GM23338 (cell line): ENCODE measurements at regions not wholly inside any gene's neighbourhood (a gene's known extent, or its start where the extent isn't known, plus 50 kb on each side); places are given as distances from the start of the nearest gene placed in this dataset.
"Not testable (repeated sequence)": the region's sequence is repeated elsewhere in the genome, so short reads cannot be mapped to it uniquely, and the experiment has no call there.

Source experiments
- ATAC-seq: fragments of 200-7000 bp; cut with Tn5 transposase; 3 replicates; pipeline ENCODE4 v1.9.1; 2020
- DNase-seq: peaks from one replicate; pipeline ENCODE4 v3.0.0-alpha.2; 2015; ENCODE audit warnings: low spot score
- H2AFZ ChIP-seq: fragments of 200-600 bp; sonication (generic); 2 replicates; pipeline ENCODE4 v1.8.0; 2016; ENCODE audit warnings: antibody characterized with exemption, mild to moderate bottlenecking, moderate library complexity
- H3F3A ChIP-seq: fragments of 200-600 bp; sonication (generic); replicated peaks from 2 replicates; pipeline ENCODE4 v1.8.0; 2017; ENCODE audit warnings: antibody characterized with exemption, mixed run types, low read depth
- H3K27ac ChIP-seq: fragments of 200-600 bp; sonication (generic); 2 replicates; pipeline ENCODE4 v1.6.1; 2016; ENCODE audit warnings: low read depth
- H3K27me3 ChIP-seq: fragments of 200-600 bp; sonication (generic); 2 replicates; pipeline ENCODE4 v1.8.0; 2016; ENCODE audit warnings: mild to moderate bottlenecking, mixed run types, moderate library complexity; ENCODE audit not compliant: insufficient read depth
- H3K36me3 ChIP-seq: fragments of 200-600 bp; sonication (generic); 2 replicates; pipeline ENCODE4 v1.8.0; 2016; ENCODE audit warnings: mild to moderate bottlenecking; ENCODE audit not compliant: insufficient read depth
- H3K4me1 ChIP-seq: fragments of 200-600 bp; sonication (generic); 2 replicates; pipeline ENCODE4 v1.8.0; 2016; ENCODE audit warnings: mild to moderate bottlenecking, moderate library complexity; ENCODE audit not compliant: insufficient read depth
- H3K4me2 ChIP-seq: fragments of 200-600 bp; sonication (generic); 2 replicates; pipeline ENCODE4 v1.7.1; 2017; ENCODE audit warnings: mixed run types
- H3K4me3 ChIP-seq: fragments of 200-600 bp; sonication (generic); 2 replicates; pipeline ENCODE4 v1.6.1; 2016; ENCODE audit warnings: mixed run types
- H3K79me2 ChIP-seq: fragments of 200-600 bp; sonication (generic); replicated peaks from 2 replicates; pipeline ENCODE4 v1.8.0; 2017; ENCODE audit warnings: mild to moderate bottlenecking; ENCODE audit not compliant: insufficient read depth
- H3K9me2 ChIP-seq: fragments of 200-600 bp; sonication (generic); 2 replicates; pipeline ENCODE4 v1.8.0; 2017; ENCODE audit not compliant: insufficient read depth
- H4K20me1 ChIP-seq: fragments of 200-600 bp; sonication (generic); replicated peaks from 2 replicates; pipeline ENCODE4 v1.8.0; 2017; ENCODE audit warnings: mild to moderate bottlenecking; ENCODE audit not compliant: insufficient read depth
- H3K27ac Mint-ChIP-seq: 2 replicates; pipeline ENCODE4 v1.8.0; 2020; ENCODE audit warnings: inconsistent platforms, mild to moderate bottlenecking, moderate library complexity, mixed read lengths
- H3K27me3 Mint-ChIP-seq: 3 replicates; pipeline ENCODE4 v1.8.0; 2022; ENCODE audit warnings: low read depth, mild to moderate bottlenecking, moderate library complexity, mixed read lengths, inconsistent platforms; ENCODE audit not compliant: insufficient read depth, poor library complexity
- H3K36me3 Mint-ChIP-seq: 3 replicates; pipeline ENCODE4 v1.8.0; 2021; ENCODE audit warnings: low read depth, mild to moderate bottlenecking, inconsistent platforms, moderate library complexity, mixed read lengths
- H3K4me1 Mint-ChIP-seq: 3 replicates; pipeline ENCODE4 v1.8.0; 2020; ENCODE audit warnings: mild to moderate bottlenecking, inconsistent platforms, mixed read lengths
- H3K4me3 Mint-ChIP-seq: 3 replicates; pipeline ENCODE4 v1.8.0; 2021; ENCODE audit warnings: moderate library complexity, mild to moderate bottlenecking, inconsistent platforms, mixed read lengths
- H3K9me3 Mint-ChIP-seq: 3 replicates; pipeline ENCODE4 v1.8.0; 2020; ENCODE audit warnings: moderate library complexity, mild to moderate bottlenecking, inconsistent platforms, mixed read lengths
- ETS1 ChIP-seq: IDR thresholded peaks from 2 replicates; pipeline ENCODE4 v1.6.1; 2016; ENCODE audit warnings: antibody characterized with exemption
- NANOG ChIP-seq: IDR thresholded peaks from 2 replicates; pipeline ENCODE4 v1.6.1; 2016; ENCODE audit warnings: antibody characterized with exemption, borderline replicate concordance
- POLR2AphosphoS5 ChIP-seq: IDR thresholded peaks from 2 replicates; pipeline ENCODE4 v1.6.1; 2016; ENCODE audit warnings: antibody characterized with exemption, low read depth
- TF ChIP-seq, protein P1 (sequence below): fragments of 250-450 bp; sonication (Bioruptor Pico); IDR thresholded peaks from 2 replicates; pipeline ENCODE4 v1.5.0; 2020; ENCODE audit warnings: mild to moderate bottlenecking, moderate library complexity
- TF ChIP-seq, protein P2 (sequence below), 2 experiments: fragments of 200-600 bp in 1 of 2; sonication (generic) in 1 of 2; conservative IDR thresholded peaks; 2 replicates each; pipeline versions ENCODE4 v1.5.1 to v1.6.1; 2016 to 2017; ENCODE audit warnings: antibody characterized with exemption in 2 of 2, low read depth in 2 of 2, mild to moderate bottlenecking in 2 of 2, moderate library complexity in 1 of 2

- TF ChIP-seq, protein P1, sequence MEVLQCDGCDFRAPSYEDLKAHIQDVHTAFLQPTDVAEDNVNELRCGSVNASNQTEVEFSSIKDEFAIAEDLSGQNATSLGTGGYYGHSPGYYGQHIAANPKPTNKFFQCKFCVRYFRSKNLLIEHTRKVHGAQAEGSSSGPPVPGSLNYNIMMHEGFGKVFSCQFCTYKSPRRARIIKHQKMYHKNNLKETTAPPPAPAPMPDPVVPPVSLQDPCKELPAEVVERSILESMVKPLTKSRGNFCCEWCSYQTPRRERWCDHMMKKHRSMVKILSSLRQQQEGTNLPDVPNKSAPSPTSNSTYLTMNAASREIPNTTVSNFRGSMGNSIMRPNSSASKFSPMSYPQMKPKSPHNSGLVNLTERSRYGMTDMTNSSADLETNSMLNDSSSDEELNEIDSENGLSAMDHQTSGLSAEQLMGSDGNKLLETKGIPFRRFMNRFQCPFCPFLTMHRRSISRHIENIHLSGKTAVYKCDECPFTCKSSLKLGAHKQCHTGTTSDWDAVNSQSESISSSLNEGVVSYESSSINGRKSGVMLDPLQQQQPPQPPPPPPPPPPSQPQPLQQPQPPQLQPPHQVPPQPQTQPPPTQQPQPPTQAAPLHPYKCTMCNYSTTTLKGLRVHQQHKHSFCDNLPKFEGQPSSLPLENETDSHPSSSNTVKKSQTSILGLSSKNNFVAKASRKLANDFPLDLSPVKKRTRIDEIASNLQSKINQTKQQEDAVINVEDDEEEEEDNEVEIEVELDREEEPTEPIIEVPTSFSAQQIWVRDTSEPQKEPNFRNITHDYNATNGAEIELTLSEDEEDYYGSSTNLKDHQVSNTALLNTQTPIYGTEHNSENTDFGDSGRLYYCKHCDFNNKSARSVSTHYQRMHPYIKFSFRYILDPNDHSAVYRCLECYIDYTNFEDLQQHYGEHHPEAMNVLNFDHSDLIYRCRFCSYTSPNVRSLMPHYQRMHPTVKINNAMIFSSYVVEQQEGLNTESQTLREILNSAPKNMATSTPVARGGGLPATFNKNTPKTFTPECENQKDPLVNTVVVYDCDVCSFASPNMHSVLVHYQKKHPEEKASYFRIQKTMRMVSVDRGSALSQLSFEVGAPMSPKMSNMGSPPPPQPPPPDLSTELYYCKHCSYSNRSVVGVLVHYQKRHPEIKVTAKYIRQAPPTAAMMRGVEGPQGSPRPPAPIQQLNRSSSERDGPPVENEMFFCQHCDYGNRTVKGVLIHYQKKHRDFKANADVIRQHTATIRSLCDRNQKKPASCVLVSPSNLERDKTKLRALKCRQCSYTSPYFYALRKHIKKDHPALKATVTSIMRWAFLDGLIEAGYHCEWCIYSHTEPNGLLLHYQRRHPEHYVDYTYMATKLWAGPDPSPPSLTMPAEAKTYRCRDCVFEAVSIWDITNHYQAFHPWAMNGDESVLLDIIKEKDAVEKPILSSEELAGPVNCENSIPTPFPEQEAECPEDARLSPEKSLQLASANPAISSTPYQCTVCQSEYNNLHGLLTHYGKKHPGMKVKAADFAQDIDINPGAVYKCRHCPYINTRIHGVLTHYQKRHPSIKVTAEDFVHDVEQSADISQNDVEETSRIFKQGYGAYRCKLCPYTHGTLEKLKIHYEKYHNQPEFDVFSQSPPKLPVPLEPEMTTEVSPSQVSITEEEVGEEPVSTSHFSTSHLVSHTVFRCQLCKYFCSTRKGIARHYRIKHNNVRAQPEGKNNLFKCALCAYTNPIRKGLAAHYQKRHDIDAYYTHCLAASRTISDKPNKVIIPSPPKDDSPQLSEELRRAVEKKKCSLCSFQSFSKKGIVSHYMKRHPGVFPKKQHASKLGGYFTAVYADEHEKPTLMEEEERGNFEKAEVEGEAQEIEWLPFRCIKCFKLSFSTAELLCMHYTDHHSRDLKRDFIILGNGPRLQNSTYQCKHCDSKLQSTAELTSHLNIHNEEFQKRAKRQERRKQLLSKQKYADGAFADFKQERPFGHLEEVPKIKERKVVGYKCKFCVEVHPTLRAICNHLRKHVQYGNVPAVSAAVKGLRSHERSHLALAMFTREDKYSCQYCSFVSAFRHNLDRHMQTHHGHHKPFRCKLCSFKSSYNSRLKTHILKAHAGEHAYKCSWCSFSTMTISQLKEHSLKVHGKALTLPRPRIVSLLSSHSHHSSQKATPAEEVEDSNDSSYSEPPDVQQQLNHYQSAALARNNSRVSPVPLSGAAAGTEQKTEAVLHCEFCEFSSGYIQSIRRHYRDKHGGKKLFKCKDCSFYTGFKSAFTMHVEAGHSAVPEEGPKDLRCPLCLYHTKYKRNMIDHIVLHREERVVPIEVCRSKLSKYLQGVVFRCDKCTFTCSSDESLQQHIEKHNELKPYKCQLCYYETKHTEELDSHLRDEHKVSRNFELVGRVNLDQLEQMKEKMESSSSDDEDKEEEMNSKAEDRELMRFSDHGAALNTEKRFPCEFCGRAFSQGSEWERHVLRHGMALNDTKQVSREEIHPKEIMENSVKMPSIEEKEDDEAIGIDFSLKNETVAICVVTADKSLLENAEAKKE (CRISPR knock-in tag) = no peak
- TF ChIP-seq NANOG (no peak), ETS1 (no peak)
These were observed 310.9 kb downstream of the TRIM36 start (continued) for GRCh38 chr5:114858665-114859437.

DNA sequence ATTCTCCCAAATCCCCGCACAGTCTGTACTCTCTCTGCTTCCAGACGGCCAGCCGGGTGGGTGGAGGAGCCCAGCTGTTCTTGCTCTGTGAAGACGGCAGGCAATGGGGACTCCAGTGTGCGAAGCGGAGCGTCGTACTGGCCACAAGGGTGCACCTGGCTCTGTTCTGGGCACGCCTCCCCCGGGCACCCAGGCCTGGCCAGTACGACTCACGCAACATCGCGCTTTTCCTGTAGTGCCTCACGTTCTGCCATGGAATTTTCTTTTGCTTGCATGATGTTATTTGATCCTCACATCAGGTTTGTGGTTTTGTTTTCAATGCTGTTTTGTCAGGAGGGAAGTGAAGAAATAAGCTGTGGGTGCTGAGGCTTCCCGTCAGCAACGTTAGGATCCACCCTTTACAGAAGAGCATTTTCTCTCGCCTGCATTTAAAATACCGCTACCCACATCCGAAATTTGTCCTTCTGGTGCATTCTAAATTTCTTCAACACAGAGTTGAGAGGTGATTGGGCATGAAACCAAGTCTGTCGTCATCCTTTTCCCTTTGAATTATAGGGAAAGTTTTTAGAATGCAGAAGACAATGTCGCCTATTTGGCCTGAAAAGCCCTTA lies 311.7 kb downstream of the TRIM36 start:
- no peak overlapping the region for H3K4me3 Mint-ChIP-seq
- peak; percentile 99 for ATAC-seq

GRCh38 chr5:114844711-114845110 lies 325.0 kb downstream of the TRIM36 start:
- H3K9me2 ChIP-seq, H3K27ac ChIP-seq, H3K36me3 ChIP-seq, ATAC-seq, H3K4me1 Mint-ChIP-seq, H3K4me1 ChIP-seq, H2AFZ ChIP-seq, H3K4me3 Mint-ChIP-seq, H3K27me3 Mint-ChIP-seq, H3K27me3 ChIP-seq, H3K4me2 ChIP-seq, H3K4me3 ChIP-seq, H3K27ac Mint-ChIP-seq, H3F3A ChIP-seq, H4K20me1 ChIP-seq, H3K79me2 ChIP-seq: not testable (repeated sequence)
- Mint-ChIP-seq H3K9me3 (peaks cover 53% of the 10 kb centered on the region), H3K36me3 (peaks cover 18% of the 10 kb centered on the region)
- DNase-seq = peak; percentile 6

More for the DNA sequence above, 311.7 kb downstream of the TRIM36 start:
- Mint-ChIP-seq H3K9me3 (no peaks in the 10 kb centered on the region), H3K36me3 (no peaks in the 10 kb centered on the region), H3K4me1 (peaks cover 4% of the 10 kb centered on the region; the same call in 2 of the 3 replicates), H3K27ac (no peak overlapping the region; the same call in 1 of the 2 replicates), H3K27me3 (no peaks in the 10 kb centered on the region)
- peak; percentile 41 for DNase-seq
- no peaks in the 10 kb centered on the region for H3F3A ChIP-seq
- H2AFZ ChIP-seq = peak overlapping the region; percentile 14; the same call in 1 of the 2 replicates
- H3K4me3 ChIP-seq = no peak overlapping the region
- H3K36me3 ChIP-seq = no peaks in the 10 kb centered on the region
- H4K20me1 ChIP-seq = no peaks in the 10 kb centered on the region
- peaks cover 3% of the 10 kb centered on the region for H3K4me1 ChIP-seq
- no peak overlapping the region for H3K4me2 ChIP-seq
- TF ChIP-seq, protein P2, sequence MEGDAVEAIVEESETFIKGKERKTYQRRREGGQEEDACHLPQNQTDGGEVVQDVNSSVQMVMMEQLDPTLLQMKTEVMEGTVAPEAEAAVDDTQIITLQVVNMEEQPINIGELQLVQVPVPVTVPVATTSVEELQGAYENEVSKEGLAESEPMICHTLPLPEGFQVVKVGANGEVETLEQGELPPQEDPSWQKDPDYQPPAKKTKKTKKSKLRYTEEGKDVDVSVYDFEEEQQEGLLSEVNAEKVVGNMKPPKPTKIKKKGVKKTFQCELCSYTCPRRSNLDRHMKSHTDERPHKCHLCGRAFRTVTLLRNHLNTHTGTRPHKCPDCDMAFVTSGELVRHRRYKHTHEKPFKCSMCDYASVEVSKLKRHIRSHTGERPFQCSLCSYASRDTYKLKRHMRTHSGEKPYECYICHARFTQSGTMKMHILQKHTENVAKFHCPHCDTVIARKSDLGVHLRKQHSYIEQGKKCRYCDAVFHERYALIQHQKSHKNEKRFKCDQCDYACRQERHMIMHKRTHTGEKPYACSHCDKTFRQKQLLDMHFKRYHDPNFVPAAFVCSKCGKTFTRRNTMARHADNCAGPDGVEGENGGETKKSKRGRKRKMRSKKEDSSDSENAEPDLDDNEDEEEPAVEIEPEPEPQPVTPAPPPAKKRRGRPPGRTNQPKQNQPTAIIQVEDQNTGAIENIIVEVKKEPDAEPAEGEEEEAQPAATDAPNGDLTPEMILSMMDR (conservative IDR thresholded peaks at IDR 0.05; ENCODE audit: low read depth in 2 of 2) = peak in 1 of 2 experiments; percentile 21; a peak in 1 of 4 replicates
- TF ChIP-seq POLR2AphosphoS5 = no peak
- no peaks in the 10 kb centered on the region for H3K9me2 ChIP-seq
- no peaks in the 10 kb centered on the region for H3K79me2 ChIP-seq
- H3K27me3 ChIP-seq = no peaks in the 10 kb centered on the region
- H3K27ac ChIP-seq = no peak overlapping the region
